Suprapubic skin (tissue), 3 donors: ENCODE measurements at regions not wholly inside any gene's neighbourhood (a gene's known extent, or its start where the extent isn't known, plus 50 kb on each side); places are given as distances from the start of the nearest gene placed in this dataset.

Source experiments
- CTCF ChIP-seq, 2 donors: fragments of 200-600 bp in 1 of 2; fragments of 450-650 bp in 1 of 2; sonication (generic) in 1 of 2; IDR thresholded peaks; one replicate each; pipeline ENCODE4 v1.5.1; 2016 to 2019; ENCODE audit warnings: antibody characterized with exemption in 2 of 2, mild to moderate bottlenecking in 1 of 2, moderate library complexity in 1 of 2
- POLR2A ChIP-seq, 2 donors: fragments of 450-650 bp; IDR thresholded peaks; one replicate each; pipeline ENCODE4 v1.6.1; 2017; ENCODE audit warnings: antibody characterized with exemption in 2 of 2, mild to moderate bottlenecking in 2 of 2, moderate library complexity in 2 of 2

- TF ChIP-seq CTCF (IDR thresholded peaks at IDR 0.05): no peak
- TF ChIP-seq POLR2A (IDR thresholded peaks at IDR 0.05): no peak
These were observed 125.4 kb upstream of the ADAMTS16 start for GRCh38 chr5:5014586-5015235.
